H1 (cell line): ENCODE measurements at regions not wholly inside any gene's neighbourhood (a gene's known extent, or its start where the extent isn't known, plus 50 kb on each side); places are given as distances from the start of the nearest gene placed in this dataset.

ENCODE experiments used
- BACH1 ChIP-seq: IDR thresholded peaks from 2 replicates; pipeline ENCODE4 v1.6.1; 2012; ENCODE audit warnings: low read length, improper control_type of control experiment
- CHD2 ChIP-seq: IDR thresholded peaks from 2 replicates; pipeline ENCODE4 v1.6.1; 2012; ENCODE audit warnings: low read length, improper control_type of control experiment
- CTCF ChIP-seq, 3 experiments: IDR thresholded peaks; 1 replicate in 2 of 3; 2 replicates in 1 of 3; pipeline versions ENCODE4 v1.5.1 to v1.6.1; 2011; ENCODE audit warnings: low read length in 3 of 3, mild to moderate bottlenecking in 3 of 3, inconsistent platforms in 2 of 3, low read depth in 1 of 3, moderate library complexity in 1 of 3; ENCODE audit not compliant: insufficient read depth in 1 of 3; ENCODE audit errors: control extremely low read depth in 1 of 3
- POLR2A ChIP-seq, 2 experiments: IDR thresholded peaks; 1 replicate in 1 of 2; 2 replicates in 1 of 2; pipeline ENCODE4 v1.6.1; 2011; ENCODE audit warnings: low read depth in 2 of 2, low read length in 2 of 2, mild to moderate bottlenecking in 2 of 2; ENCODE audit errors: control extremely low read depth in 1 of 2
- POLR2AphosphoS5 ChIP-seq: IDR thresholded peaks from 2 replicates; pipeline ENCODE4 v1.6.1; 2011; ENCODE audit warnings: low read depth, low read length

GRCh38 chr12:34244608-34245007 is 222.3 kb downstream of the ALG10 start:
- TF ChIP-seq POLR2AphosphoS5 (no peak), CHD2 (no peak), BACH1 (no peak), CTCF (IDR thresholded peaks at IDR 0.05; ENCODE audit: control extremely low read depth in 1 of 3, insufficient read depth in 1 of 3, low read depth in 1 of 3, low read length in 3 of 3) (no peak), POLR2A (IDR thresholded peaks at IDR 0.05; ENCODE audit: control extremely low read depth in 1 of 2, low read depth in 2 of 2, low read length in 2 of 2) (no peak)
